Neural cell (in vitro differentiated cells): ENCODE measurements at regions not wholly inside any gene's neighbourhood (a gene's known extent, or its start where the extent isn't known, plus 50 kb on each side); places are given as distances from the start of the nearest gene placed in this dataset.

Experiments
- H2AFZ ChIP-seq: fragments of 200-600, 300-800 bp; sonication (generic), shearing (Covaris generic); 2 replicates; pipeline ENCODE4 v1.6.0; 2014; ENCODE audit warnings: low read depth, mild to moderate bottlenecking, antibody characterized with exemption, low read length, moderate library complexity
- H3F3A ChIP-seq: fragments of 200-600 bp; shearing (Covaris generic); 2 replicates; pipeline ENCODE4 v1.6.1; 2016; ENCODE audit warnings: mild to moderate bottlenecking, moderate library complexity, mixed read lengths, antibody characterized with exemption, low read length; ENCODE audit not compliant: insufficient read depth, poor library complexity, severe bottlenecking
- H3K27ac ChIP-seq: fragments of 200-600, 300-800 bp; sonication (generic), shearing (Covaris generic); 2 replicates; pipeline ENCODE4 v1.5.1; 2014; ENCODE audit warnings: mild to moderate bottlenecking, low read length, moderate library complexity
- H3K27me3 ChIP-seq: fragments of 300-800, 200-600 bp; sonication (generic), shearing (Covaris generic); 2 replicates; pipeline ENCODE4 v1.6.0; 2014; ENCODE audit warnings: mild to moderate bottlenecking, low read depth, low read length, moderate library complexity; ENCODE audit not compliant: insufficient read depth
- H3K36me3 ChIP-seq: fragments of 300-800, 200-600 bp; sonication (generic), shearing (Covaris generic); 2 replicates; pipeline ENCODE4 v1.5.1; 2014; ENCODE audit warnings: mild to moderate bottlenecking, antibody characterized with exemption, low read length, moderate library complexity; ENCODE audit not compliant: insufficient read depth
- H3K4me2 ChIP-seq: fragments of 300-800, 200-600 bp; sonication (generic), shearing (Covaris generic); 2 replicates; pipeline ENCODE4 v1.6.0; 2014; ENCODE audit warnings: mild to moderate bottlenecking, low read length
- H3K4me3 ChIP-seq: fragments of 300-800, 200-600 bp; sonication (generic), shearing (Covaris generic); 2 replicates; pipeline ENCODE4 v1.5.1; 2014; ENCODE audit warnings: mild to moderate bottlenecking, low read length, moderate library complexity
- H3K79me2 ChIP-seq: fragments of 200-600 bp; shearing (Covaris generic); replicated peaks from 2 replicates; pipeline ENCODE4 v1.6.0; 2014; ENCODE audit warnings: mild to moderate bottlenecking, low read length, moderate library complexity; ENCODE audit not compliant: insufficient read depth
- H3K9ac ChIP-seq: fragments of 300-800, 200-600 bp; sonication (generic), shearing (Covaris generic); 2 replicates; pipeline ENCODE4 v1.6.1; 2016; ENCODE audit warnings: mild to moderate bottlenecking, low read length, mixed read lengths
- H3K9me2 ChIP-seq: fragments of 200-600 bp; shearing (Covaris generic); 2 replicates; pipeline ENCODE4 v1.6.1; 2016; ENCODE audit warnings: mild to moderate bottlenecking, low read length, mixed read lengths; ENCODE audit not compliant: insufficient read depth
- H3K9me3 ChIP-seq: fragments of 200-600, 300-800 bp; sonication (generic), shearing (Covaris generic); 2 replicates; pipeline ENCODE4 v1.6.1; 2016; ENCODE audit warnings: mild to moderate bottlenecking, mixed run types, low read length, moderate library complexity, mixed read lengths
- H4K20me1 ChIP-seq: fragments of 200-600 bp; shearing (Covaris generic); 2 replicates; pipeline ENCODE4 v1.6.1; 2016; ENCODE audit warnings: mild to moderate bottlenecking, mixed run types; ENCODE audit not compliant: insufficient read depth
- EP300 ChIP-seq: fragments of 450-650 bp; conservative IDR thresholded peaks from 2 replicates; pipeline ENCODE4 v1.6.1; 2014; ENCODE audit warnings: antibody characterized with exemption, mild to moderate bottlenecking, moderate library complexity; ENCODE audit not compliant: poor library complexity, severe bottlenecking
- EZH2 ChIP-seq: fragments of 200-600, 300-800 bp; shearing (Covaris generic), sonication (generic); IDR thresholded peaks from 2 replicates; pipeline ENCODE4 v1.6.1; 2014; ENCODE audit warnings: antibody characterized with exemption, low read length, borderline replicate concordance, mild to moderate bottlenecking; ENCODE audit not compliant: insufficient read depth, poor library complexity, severe bottlenecking
- MXI1 ChIP-seq: fragments of 450-650 bp; conservative IDR thresholded peaks from 2 replicates; pipeline ENCODE4 v1.6.1; 2014; ENCODE audit warnings: antibody characterized with exemption, mild to moderate bottlenecking; ENCODE audit not compliant: poor library complexity, severe bottlenecking
- POLR2AphosphoS5 ChIP-seq: IDR thresholded peaks from 2 replicates; pipeline ENCODE4 v1.6.1; 2012
- SMC3 ChIP-seq: fragments of 450-650 bp; conservative IDR thresholded peaks from 2 replicates; pipeline ENCODE4 v1.6.1; 2014; ENCODE audit warnings: antibody characterized with exemption, mild to moderate bottlenecking, moderate library complexity; ENCODE audit not compliant: poor library complexity
- TAF1 ChIP-seq: IDR thresholded peaks from 2 replicates; pipeline ENCODE4 v1.6.1; 2012; ENCODE audit warnings: low read depth
- TF ChIP-seq, protein P1 (sequence below): IDR thresholded peaks from 2 replicates; pipeline ENCODE4 v1.6.1; 2012; ENCODE audit warnings: borderline replicate concordance
- TF ChIP-seq, protein P2 (sequence below): fragments of 450-650 bp; IDR thresholded peaks from 2 replicates; pipeline ENCODE4 v1.5.1; 2014; ENCODE audit warnings: antibody characterized with exemption, mild to moderate bottlenecking, moderate library complexity; ENCODE audit not compliant: poor library complexity, severe bottlenecking

DNA sequence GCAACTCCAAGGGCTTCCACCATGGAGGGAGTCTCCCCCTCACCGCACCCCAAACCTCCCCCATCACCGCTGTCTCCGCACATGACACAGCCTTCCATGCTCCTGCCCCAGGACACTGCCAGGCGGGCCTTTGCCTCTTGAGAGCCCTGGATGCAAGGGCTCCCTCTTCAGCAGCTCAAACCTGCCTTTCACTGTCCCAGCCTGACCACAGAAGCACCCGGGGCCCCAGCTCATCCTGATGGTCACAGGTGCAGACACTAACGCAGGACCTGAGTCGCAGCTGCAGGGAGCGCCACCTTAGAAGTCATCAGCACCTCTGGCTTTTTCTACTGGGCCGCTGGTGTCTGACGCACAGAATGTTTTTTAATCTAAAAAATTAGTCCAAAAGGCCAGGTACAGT, 54.0 kb downstream of the SYNE3 start:
- H3K27ac ChIP-seq: no peak overlapping the region
- H3K9me2 ChIP-seq: no peaks in the 10 kb centered on the region
- no peak overlapping the region for H3K4me2 ChIP-seq
- no peaks in the 10 kb centered on the region for H3K27me3 ChIP-seq
- H3F3A ChIP-seq: no peaks in the 10 kb centered on the region
- no peaks in the 10 kb centered on the region for H3K9me3 ChIP-seq
- H3K79me2 ChIP-seq: no peaks in the 10 kb centered on the region
- H4K20me1 ChIP-seq: no peaks in the 10 kb centered on the region
- no peak overlapping the region for H3K9ac ChIP-seq
- H2AFZ ChIP-seq: no peak overlapping the region
- no peak overlapping the region for H3K4me3 ChIP-seq
- no peaks in the 10 kb centered on the region for H3K36me3 ChIP-seq
- TF ChIP-seq, protein P1, sequence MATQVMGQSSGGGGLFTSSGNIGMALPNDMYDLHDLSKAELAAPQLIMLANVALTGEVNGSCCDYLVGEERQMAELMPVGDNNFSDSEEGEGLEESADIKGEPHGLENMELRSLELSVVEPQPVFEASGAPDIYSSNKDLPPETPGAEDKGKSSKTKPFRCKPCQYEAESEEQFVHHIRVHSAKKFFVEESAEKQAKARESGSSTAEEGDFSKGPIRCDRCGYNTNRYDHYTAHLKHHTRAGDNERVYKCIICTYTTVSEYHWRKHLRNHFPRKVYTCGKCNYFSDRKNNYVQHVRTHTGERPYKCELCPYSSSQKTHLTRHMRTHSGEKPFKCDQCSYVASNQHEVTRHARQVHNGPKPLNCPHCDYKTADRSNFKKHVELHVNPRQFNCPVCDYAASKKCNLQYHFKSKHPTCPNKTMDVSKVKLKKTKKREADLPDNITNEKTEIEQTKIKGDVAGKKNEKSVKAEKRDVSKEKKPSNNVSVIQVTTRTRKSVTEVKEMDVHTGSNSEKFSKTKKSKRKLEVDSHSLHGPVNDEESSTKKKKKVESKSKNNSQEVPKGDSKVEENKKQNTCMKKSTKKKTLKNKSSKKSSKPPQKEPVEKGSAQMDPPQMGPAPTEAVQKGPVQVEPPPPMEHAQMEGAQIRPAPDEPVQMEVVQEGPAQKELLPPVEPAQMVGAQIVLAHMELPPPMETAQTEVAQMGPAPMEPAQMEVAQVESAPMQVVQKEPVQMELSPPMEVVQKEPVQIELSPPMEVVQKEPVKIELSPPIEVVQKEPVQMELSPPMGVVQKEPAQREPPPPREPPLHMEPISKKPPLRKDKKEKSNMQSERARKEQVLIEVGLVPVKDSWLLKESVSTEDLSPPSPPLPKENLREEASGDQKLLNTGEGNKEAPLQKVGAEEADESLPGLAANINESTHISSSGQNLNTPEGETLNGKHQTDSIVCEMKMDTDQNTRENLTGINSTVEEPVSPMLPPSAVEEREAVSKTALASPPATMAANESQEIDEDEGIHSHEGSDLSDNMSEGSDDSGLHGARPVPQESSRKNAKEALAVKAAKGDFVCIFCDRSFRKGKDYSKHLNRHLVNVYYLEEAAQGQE: no peak
- TF ChIP-seq EZH2 (no peak), SMC3 (no peak), EP300 (no peak), MXI1 (no peak), TAF1 (no peak)
- TF ChIP-seq, protein P2, sequence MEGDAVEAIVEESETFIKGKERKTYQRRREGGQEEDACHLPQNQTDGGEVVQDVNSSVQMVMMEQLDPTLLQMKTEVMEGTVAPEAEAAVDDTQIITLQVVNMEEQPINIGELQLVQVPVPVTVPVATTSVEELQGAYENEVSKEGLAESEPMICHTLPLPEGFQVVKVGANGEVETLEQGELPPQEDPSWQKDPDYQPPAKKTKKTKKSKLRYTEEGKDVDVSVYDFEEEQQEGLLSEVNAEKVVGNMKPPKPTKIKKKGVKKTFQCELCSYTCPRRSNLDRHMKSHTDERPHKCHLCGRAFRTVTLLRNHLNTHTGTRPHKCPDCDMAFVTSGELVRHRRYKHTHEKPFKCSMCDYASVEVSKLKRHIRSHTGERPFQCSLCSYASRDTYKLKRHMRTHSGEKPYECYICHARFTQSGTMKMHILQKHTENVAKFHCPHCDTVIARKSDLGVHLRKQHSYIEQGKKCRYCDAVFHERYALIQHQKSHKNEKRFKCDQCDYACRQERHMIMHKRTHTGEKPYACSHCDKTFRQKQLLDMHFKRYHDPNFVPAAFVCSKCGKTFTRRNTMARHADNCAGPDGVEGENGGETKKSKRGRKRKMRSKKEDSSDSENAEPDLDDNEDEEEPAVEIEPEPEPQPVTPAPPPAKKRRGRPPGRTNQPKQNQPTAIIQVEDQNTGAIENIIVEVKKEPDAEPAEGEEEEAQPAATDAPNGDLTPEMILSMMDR: no peak

DNA sequence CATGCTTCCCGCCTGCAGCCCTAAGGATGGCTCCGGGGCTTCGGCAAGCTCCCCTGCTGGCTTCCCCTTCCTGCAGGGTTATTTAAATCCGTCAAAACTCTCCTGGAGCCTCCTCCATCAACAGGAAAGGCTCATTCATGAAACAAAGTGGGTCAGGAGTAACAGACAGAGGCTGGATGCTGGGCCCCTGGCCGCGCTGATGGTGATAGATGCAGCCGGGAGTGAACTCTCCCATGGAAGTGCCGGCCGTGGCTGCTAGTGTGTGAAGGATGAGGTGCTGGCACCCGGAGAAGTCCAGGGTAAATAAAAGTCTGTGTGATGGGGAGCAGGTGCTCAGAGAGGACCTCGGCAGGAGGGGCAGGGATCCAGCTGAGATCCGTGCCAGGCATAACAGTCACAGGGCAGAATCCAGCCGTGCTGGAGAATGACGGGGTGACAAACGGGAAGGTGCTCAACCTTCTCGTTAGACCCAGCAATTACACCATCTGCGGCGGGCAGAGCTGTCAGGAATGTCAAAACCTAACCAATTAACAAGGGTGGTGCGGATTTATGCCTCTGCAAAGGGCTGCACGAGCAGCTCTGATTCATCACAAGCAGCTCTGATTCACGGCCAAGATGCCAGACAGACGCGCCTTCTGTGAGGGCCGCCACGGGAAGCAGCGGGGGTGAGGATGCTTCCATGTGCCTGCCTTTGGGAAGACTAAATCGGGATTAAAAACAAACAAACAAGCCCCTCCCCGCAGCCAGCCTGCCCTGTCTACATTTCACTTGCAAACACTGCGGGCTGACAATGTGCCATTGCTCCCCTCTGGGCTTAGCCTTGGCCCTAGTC, 55.6 kb downstream of the SYNE3 start:
- Histone ChIP-seq H2AFZ (no peak overlapping the region), H3K27me3 (no peaks in the 10 kb centered on the region), H3K79me2 (no peaks in the 10 kb centered on the region)

More for the DNA sequence above, 55.6 kb downstream of the SYNE3 start:
- peak overlapping the region; percentile 38 for H3K9ac ChIP-seq
- peak overlapping the region; percentile 58 for H3K4me3 ChIP-seq
- H4K20me1 ChIP-seq: no peaks in the 10 kb centered on the region
- no peaks in the 10 kb centered on the region for H3K36me3 ChIP-seq
- no peak for TF ChIP-seq SMC3
- TF ChIP-seq, protein P1: peak; percentile 10
- peak; percentile 34 for TF ChIP-seq POLR2AphosphoS5
- H3F3A ChIP-seq: no peaks in the 10 kb centered on the region
- H3K4me2 ChIP-seq: no peak overlapping the region
- no peaks in the 10 kb centered on the region for H3K9me2 ChIP-seq
- no peak overlapping the region for H3K27ac ChIP-seq
- H3K9me3 ChIP-seq: no peaks in the 10 kb centered on the region
